ENCODE measurements at regions not wholly inside any gene's neighbourhood (a gene's known extent, or its start where the extent isn't known, plus 50 kb on each side); places are given as distances from the start of the nearest gene placed in this dataset.

DNA sequence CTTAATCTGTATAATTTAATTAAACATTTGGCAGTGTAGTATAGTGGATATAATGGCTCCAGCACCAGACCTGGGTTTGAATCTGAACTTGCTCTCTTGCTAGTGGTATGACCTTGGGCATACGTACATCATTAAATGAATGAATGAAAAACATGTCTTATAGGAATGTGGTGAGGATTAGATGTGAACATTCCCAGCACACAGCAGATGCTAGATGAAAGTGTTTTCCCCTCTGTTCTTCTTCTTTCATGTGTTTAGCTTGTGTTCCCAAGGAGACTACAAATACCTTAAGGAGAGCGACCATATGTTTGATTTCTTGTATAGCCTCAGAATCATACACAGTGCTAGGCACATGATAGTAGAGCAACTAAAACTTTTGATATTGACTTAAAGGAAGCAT lies 56.5 kb downstream of the CT47B1 start:
- DNase-seq (ENCODE audit: low read depth in 3 of 3): no peak

DNA sequence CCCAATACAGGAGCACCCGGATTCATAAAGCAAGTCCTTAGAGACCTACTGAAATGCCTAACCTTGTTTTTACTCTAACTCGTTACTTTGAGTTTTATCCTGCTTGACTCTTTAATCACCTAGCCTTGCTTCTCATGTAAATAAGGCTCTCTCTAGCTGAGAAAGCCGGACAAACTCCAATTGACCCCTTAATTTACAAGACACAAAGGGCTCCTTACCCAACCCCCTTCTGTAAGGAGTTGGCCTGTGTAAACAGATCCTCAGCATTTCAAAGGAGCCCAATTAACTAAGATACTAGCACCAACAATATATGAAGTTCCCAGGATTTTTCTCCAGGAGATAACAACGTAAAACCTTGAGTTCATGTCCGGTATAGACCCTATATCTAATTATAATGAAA lies 61.7 kb downstream of the CT47B1 start:
- no peak for DNase-seq (ENCODE audit: low read depth in 3 of 3)

DNA sequence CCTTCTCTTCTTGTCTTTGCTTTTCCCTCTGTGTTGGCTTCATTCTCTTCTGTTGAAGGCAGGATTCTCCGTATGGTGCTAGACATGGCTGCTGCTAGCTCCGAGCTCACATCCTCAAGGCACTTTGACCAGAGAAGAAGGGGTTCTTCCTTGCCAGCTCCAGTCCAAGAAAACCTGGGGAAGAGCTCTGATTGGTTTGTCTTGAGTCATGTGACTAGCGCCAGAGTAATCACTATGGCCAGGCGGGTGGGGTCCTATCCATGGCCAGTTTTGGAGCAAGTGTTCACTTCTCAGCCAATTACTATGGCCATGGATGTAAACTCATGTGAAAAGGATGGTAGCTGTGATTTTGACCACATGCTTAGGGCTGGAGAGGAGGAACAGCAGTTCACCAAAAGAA lies 74.2 kb downstream of the CT47B1 start:
- no peak for DNase-seq (ENCODE audit: low read depth in 3 of 3)

DNA sequence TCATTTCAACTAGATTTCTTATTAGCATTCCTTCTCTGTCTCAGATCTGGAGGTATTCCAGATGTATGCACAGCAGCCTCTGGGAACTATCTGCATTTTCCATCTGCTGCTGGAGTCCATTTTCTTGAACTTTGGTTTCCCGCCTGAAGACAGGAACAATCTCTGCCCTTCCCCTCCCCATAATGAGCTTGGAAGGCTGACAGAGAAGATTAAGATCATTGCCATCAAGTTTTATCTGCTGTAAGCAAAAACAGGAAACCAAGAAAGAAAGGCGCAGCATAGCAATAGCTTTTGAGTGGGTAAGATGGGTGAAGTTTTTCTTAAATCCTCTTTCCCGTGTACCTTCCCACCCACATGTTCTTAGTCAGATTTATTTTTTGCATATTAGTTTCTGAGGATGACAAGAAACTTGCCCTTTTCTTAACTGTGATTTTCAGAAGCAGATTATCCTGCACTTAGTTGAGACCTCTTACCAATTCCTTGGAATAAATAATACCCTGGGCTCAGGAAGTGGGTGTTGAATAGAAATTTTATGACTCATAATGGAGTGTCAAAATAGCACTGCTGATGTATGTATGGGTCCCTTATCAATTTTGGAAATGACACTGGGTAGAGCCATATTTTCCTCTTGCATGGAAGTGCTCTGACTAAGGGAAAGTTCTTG lies 78.3 kb downstream of the CT47B1 start:
- DNase-seq (ENCODE audit: low read depth in 3 of 3): no peak

DNA sequence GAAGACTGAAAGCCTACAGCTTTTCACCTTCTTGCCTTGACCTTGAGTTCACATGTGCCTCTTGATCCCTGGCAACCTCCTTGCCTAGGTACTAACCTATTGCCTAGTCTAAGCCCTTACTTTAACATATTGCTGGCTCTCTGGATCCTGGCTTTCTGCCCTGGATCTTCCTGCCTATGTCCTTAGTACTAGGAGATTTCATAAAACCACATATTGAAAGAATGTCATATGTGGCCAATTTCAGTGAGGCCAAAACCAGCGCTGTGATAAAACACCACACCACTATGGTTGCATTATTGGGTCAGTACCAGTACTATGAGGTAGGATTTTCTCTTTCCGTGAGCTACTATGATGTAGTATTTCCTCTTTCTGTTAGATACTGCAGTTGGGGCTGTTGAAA lies 80.4 kb downstream of the CT47B1 start:
- no peak for DNase-seq (ENCODE audit: low read depth in 3 of 3)

DNA sequence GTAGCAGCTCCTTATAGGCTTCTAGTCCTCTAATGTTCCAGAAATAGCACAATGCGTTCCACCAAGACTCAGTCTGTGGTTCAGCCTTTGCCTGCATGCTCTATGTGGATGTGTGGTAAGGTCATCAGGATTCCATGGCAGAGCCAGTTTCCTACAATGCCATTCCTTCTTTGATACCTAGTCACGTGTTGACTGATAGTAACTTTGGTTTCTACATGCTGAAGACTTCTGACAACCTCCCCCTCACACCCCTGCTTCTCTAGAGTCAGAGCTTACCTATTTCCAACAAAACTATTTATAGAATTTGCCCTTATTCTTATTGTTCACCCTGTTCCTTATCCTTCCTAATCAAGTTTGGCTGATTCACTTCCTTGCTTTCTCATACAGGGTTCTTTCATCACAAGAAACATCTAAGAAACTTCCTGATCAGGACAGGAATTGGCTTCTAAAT lies 81.1 kb downstream of the CT47B1 start:
- no peak for DNase-seq (ENCODE audit: low read depth in 3 of 3)

DNA sequence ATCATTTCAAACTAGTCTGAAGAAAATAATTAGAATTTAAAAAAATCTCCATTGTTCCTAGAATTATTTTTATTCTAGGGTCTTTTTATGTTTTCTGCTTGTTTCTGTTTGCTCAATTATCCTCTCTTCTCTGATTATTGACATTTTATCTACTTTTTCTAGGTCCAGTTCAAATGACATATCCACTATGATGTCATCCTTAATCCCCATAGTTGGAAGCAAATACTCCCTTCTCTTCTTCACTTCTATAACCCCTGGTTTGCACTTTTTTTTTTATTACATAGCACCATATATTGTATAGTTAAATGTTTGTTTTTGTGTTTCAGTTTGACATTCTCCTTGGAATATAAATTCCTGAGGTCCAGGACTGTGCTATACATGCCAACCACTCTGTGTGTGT lies 82.6 kb downstream of the CT47B1 start:
- DNase-seq (ENCODE audit: low read depth in 3 of 3): no peak

DNA sequence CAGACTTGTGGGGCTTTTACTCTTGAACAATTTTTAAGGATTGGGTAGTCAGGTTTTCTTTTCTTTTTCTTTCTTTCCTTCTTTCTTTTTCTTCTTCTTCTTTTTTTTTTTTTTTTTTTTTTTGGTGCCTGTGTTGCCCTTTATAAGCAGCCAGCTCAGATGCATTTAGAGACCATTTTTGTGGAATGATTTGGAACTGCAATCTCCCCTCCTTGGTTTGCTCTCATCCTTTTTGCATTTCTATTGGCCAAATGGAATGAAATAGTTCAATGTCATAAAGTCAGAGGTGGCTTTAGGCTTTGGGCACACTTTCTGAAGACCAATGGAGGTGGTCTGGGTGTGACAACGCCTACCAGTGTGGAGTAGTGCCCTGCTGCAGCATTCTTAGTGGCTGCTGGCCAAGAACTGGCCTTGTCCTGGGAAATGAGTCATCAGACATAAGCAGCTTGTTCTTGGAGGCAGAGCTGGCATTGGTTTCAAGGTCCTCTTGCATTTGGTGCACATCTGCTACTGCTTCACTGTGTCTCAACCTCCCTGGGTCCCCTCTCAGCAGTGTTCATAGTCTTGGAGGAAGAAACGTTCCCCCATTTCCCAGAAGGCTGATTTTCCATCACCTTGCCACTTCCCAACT lies 84.5 kb downstream of the CT47B1 start:
- no peak for DNase-seq (ENCODE audit: low read depth in 3 of 3)

DNA sequence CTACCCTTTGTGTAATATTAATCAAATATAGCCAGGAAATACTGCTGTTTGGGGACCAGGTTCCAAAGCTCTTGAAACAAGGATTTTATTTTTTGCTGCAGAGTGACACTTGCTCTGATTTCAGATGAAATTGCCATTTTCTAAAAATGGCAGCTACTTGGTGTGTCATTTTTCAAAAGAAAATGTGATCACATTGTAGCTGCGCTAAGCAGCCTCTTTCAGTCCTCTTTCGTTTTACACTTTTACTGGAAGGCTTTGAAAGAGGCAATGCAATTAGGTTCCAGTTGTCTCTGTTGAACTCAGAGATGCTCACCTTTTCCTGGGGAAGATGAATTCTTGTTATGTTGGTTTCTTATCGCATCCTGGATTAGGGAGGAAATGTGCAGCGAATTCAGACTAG lies 85.1 kb downstream of the CT47B1 start:
- DNase-seq (ENCODE audit: low read depth in 3 of 3): no peak

DNA sequence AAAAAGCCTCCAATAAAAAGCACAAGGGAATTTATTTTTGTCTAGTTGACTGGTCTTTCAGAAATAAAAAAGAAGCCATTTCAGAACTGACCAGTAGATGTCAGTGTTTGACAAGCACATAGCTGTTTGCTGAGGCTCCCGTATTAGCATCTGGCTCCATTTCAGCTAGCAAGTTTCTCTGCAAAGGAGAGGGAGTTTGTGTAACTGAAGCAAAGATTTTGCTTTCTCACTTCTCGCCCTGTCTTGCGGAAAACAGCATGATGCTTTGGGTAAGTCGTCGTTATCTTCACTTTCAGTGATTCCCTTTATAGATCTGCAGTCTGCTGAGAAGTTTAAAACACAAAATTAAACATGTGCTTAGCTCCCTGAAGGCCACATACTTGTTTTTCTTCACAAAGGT lies 85.5 kb downstream of the CT47B1 start:
- DNase-seq (ENCODE audit: low read depth in 3 of 3): no peak

DNA sequence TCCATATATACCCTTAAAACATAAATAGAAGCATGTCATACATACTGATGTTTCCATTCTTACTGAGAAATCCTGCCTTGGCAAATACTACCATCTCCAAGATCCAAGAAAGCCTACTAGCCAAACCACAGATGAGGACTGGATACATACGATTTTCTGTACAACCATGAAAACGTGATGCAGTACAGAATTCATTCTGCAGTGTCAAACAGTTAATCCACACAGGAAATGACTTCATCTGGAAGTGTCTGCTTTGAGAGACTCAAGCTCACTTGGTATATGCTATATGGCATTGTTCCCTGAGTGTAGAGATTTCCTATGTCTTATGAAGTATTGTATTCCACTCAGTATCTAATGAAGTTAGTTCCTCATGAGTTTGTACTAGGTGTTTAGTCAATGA lies 94.3 kb downstream of the CT47B1 start:
- no peak for DNase-seq (ENCODE audit: low read depth in 3 of 3)

DNA sequence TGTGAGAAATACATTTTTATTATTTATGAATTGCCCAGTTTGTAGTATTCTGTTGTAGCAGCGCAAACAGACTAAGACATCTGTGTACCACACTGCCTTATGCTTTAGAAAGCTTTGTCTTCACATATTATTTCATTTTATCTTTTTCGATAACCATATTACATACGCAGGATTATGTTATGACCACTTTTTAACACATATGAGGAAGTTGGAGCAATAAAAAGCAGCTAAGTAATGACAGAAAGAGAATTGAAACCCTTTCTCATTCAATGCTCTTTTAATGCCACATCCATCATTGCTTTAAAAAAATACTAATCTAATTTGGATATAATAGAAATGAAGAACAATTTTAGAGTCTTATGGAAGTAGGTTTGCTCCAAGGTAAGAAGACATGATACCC lies 99.7 kb downstream of the CT47B1 start:
- DNase-seq (ENCODE audit: low read depth in 3 of 3): no peak

DNA sequence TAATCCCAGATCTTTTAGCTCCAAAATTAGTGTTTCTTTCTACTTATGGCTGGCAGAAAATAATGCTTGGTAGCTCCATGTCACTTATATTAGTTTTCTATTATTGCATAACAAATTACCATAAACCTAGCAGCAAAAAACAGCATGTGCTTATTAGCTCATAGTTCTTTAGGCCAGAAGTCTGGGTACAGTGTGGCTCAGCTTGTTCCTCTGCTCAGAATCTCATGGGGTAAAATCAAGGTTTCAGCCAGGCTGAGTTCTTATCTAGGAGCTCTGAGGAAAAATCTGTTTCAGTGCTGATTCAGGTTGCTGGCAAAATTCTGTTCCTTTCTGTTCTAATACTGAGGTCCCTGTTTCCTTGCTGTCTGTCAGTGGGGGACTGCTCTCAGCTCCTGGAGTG lies 101.1 kb downstream of the CT47B1 start:
- no peak for DNase-seq (ENCODE audit: low read depth in 3 of 3)

DNA sequence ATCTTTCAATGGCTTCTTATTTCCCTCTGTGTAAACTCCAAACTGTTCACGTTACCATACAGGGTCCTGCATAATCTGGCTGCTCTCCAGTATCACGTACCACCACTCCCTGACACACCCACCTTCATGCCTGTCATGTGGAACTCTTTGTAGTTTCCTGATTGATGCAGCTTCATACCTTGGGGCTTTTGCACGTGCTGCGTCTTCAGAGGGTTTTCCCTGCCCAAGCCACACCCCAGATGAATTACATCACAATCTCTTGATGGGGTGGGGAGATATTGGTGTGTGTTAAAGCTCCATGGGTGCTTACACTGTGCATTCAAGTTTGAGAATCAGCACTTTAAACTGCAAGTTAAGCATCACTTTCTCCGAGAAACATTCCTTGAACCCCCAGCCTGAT lies 101.9 kb downstream of the CT47B1 start:
- DNase-seq (ENCODE audit: low read depth in 3 of 3): no peak

DNA sequence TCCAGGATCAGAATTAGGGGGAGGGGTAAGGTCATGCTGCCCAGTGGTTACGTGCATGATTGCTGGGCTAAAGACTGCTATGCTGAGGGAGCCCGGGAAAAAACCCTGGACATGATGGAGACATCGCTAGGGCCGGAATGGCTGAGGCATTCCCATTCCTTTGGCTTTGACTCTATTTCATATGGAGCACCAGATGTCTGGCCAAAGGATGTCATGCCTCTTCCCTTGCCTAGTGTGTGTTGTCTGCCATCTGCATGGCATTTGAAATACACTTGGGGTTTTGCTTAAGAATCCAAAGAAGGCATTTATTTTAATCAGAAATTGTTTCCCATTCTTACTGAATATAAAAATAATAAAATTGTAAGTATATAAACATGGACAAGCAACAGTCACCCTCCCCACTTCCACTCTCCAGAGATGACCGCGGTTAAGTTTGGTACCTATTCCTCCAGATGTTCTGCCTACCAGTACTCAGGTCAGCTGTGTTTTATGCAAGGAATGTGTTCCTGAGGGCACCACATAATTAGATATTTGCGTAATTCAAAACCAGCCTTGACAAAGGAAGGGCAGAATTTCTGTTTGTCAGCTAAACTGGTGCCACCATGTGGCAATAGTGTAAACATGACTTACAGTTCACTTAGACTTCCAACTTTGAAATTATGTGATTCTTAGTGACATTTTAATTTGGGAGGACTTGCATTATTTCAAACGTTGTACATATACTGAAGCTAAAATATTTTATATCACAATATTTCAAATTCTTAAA lies 105.9 kb downstream of the CT47B1 start:
- no peak for DNase-seq (ENCODE audit: low read depth in 3 of 3)

DNA sequence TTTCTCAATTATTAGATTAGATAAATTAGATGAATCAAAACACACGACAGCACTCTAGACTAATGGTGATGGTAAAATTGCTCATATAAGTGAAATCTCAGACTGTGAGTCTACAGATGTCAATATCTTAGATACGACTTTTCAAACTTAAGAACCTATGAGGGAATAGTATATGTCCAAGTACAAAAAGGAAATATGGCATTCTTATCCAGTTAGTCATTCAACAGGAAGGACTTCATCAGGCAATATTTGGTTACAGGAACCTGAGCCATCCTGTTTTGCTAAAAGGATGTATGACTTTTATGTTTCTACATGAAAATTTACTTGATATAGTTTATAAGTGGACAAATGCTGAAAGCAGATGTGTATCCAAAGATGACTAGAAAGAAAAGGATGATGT lies 107.0 kb downstream of the CT47B1 start:
- no peak for DNase-seq (ENCODE audit: low read depth in 3 of 3)

DNA sequence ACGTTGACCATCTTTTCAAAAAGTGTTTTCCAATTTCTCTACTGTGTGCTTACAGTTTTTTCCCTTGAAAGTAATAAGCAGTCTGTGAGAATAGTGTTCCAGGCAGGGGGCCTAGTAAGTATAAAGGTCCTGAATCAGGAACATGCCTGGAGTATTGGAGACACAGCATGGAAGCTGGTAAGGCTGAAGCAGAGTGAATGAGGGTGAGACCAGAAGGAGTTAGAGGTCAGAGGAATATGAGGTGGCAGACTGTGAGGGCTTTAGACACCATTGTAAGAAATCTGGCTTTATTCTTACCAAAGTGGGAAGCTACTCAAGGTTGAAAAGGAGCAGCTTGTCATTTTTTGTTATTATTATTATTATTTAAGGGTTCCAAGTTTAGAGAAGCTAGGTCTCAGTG lies 107.4 kb downstream of the CT47B1 start:
- no peak for DNase-seq (ENCODE audit: low read depth in 3 of 3)

DNA sequence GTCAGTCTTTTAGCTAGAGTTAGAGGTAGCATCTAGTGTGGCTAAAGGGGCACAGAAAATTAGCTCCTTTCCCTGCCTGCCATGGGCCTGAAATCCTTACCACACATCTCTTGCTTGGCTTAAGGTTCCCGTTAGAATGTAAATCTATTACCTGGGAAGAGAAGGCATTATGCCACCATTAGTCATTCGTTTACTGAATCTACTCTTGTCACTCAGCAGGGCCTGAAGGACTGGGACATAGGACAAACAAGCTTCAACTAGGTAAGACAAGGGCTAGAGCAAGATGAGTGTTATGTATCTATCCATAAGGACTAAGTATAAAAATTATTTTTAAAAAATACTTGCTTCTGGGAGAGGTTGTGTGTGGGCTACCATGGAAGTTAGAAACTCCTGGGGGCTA lies 112.4 kb downstream of the CT47B1 start:
- no peak for DNase-seq (ENCODE audit: low read depth in 3 of 3)

DNA sequence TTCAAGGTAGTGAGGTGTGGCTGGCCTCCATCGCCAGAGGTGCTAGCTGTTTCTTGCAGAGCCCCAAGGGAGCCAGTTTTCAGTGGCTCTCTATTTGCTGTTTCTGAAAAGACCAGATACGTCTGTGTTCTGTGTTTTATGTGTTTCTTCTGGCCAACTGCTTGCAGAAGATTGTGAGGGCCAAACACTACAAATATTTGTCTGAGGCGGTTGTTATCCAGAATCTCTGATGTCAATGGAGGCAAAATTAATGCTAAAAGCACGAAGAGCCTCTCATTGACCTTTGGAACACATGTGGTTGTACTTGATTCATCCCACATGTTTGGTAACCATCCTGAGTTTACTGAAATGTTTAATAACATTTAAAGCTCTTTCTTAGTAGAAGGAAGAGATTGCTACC lies 113.9 kb downstream of the CT47B1 start:
- DNase-seq (ENCODE audit: low read depth in 3 of 3): no peak

DNA sequence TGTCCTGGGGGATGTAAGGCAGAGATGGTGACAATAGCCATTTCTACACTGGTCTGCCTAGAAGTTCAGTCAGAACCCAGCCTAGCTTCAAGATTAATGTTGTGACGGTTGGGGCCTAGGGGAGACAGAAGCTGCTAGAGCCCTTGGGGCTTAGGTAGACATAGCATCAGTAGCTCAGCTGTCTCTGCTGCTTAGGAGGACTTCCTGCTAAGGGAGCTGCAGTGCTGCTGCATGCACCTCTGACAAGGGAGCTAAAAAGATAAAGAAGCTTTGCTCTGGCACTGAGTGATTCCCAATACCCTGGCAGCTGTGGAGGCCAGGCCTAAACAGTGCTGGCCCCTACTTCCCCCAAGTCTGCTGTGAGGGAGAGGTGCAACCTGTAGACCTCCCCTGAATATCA lies 116.0 kb downstream of the CT47B1 start:
- DNase-seq (ENCODE audit: low read depth in 3 of 3): no peak

DNA sequence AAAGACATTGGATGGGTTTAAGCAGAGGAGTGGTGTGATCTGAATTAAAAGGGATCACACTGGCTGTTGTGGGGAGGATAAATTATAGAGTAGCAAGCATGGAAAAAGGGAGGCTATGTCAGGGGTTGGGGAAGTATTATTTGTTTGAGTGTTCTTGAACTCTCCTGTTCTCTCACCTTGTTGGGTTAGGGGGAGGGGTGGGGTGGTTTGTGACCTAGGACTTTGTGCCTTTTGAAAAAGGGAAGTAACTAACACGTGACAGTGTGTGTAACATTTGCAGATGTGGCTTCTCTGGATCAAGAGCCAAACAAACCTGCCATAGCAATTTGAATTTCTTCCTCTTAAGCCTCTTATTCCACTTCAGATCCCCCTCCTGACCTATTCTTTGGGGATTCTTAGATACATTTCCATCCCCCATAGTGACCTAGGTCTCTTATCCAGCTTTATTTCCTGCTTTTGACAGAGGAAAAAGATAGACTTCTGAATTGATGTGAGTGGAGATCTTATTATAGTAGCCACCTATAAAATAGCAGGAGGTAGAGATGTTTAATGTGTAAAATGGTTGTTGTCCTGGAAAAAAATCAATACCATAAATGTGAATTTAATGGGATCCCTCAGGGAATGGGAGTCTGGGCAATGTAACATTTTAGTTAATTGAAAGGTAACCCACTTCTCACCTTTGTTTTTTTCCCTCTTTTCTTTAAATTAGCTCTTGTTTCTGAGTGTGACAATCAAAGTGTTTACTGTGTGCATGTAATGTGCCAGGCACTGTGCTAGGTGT lies 120.4 kb downstream of the CT47B1 start:
- no peak for DNase-seq (ENCODE audit: low read depth in 3 of 3)

Data from stimulated activated CD4-positive, alpha-beta T cell treated with anti-CD3 and anti-CD28 coated beads, TNF-alpha, amount 100 ng/mL, for 24 hours (primary cell).